ENCODE measurements at regions not wholly inside any gene's neighbourhood (a gene's known extent, or its start where the extent isn't known, plus 50 kb on each side); places are given as distances from the start of the nearest gene placed in this dataset.
"Not testable (repeated sequence)": the region's sequence is repeated elsewhere in the genome, so short reads cannot be mapped to it uniquely, and the experiment has no call there.

- no peak for DNase-seq
These were observed 54.8 kb downstream of the OTUD1 start for GRCh38 chr10:23493711-23494110.

GRCh38 chr10:23496727-23497126, 57.9 kb downstream of the OTUD1 start:
- no peak for DNase-seq

GRCh38 chr10:23499372-23500132, 60.7 kb downstream of the OTUD1 start:
- DNase-seq = no peak

- DNase-seq = no peak
These were observed 67.1 kb downstream of the OTUD1 start for GRCh38 chr10:23505797-23506465.

- no peak for DNase-seq
These were observed 73.6 kb downstream of the OTUD1 start for GRCh38 chr10:23512355-23513058.

- DNase-seq = not testable (repeated sequence)
These were observed 74.7 kb downstream of the OTUD1 start for GRCh38 chr10:23513621-23514020.

- no peak for DNase-seq
These were observed 75.4 kb downstream of the OTUD1 start for GRCh38 chr10:23514321-23514720.

GRCh38 chr10:23516530-23516929, 77.7 kb downstream of the OTUD1 start:
- DNase-seq = no peak

- DNase-seq = no peak
These were observed 78.3 kb downstream of the OTUD1 start for GRCh38 chr10:23517155-23517554.

GRCh38 chr10:23521735-23522134, 82.9 kb downstream of the OTUD1 start:
- no peak for DNase-seq

- no peak for DNase-seq
These were observed 83.5 kb downstream of the OTUD1 start for GRCh38 chr10:23522345-23522744.

- DNase-seq = no peak
These were observed 84.4 kb downstream of the OTUD1 start for GRCh38 chr10:23523251-23523650.

GRCh38 chr10:23525406-23525805, 86.5 kb downstream of the OTUD1 start:
- peak; percentile 13 for DNase-seq

- no peak for DNase-seq
These were observed 89.5 kb downstream of the OTUD1 start for GRCh38 chr10:23528419-23528818.

- no peak for DNase-seq
These were observed 90.8 kb downstream of the OTUD1 start for GRCh38 chr10:23529625-23530024.

- no peak for DNase-seq
These were observed 91.2 kb downstream of the OTUD1 start for GRCh38 chr10:23530079-23530478.

GRCh38 chr10:23533212-23533611, 94.3 kb downstream of the OTUD1 start:
- DNase-seq = no peak

- DNase-seq = no peak
These were observed 95.5 kb downstream of the OTUD1 start for GRCh38 chr10:23534326-23534725.

- DNase-seq = no peak
These were observed 95.9 kb downstream of the OTUD1 start for GRCh38 chr10:23534761-23535160.

- DNase-seq = no peak
These were observed 96.5 kb downstream of the OTUD1 start for GRCh38 chr10:23535381-23535780.

GRCh38 chr10:23538968-23539367, 100.1 kb downstream of the OTUD1 start:
- DNase-seq = no peak

GRCh38 chr10:23540401-23541030, 101.6 kb downstream of the OTUD1 start:
- DNase-seq = peak; percentile 16

GRCh38 chr10:23543691-23544380, 105.0 kb downstream of the OTUD1 start:
- no peak for DNase-seq

Measured in CD4-positive, alpha-beta T cell treated with Interleukin-4 for 4 hours (primary cell).